KBM-7 (cell line): ENCODE measurements at regions not wholly inside any gene's neighbourhood (a gene's known extent, or its start where the extent isn't known, plus 50 kb on each side); places are given as distances from the start of the nearest gene placed in this dataset.
A peak's percentile ranks its signal among the peaks of the same experiment; 100 is the strongest.
"Not testable (repeated sequence)": the region's sequence is repeated elsewhere in the genome, so short reads cannot be mapped to it uniquely, and the experiment has no call there.

ENCODE experiments used
- DNase-seq: peaks from one replicate; pipeline ENCODE4 v3.0.0-alpha.2; 2015
- in situ Hi-C: fragments of 300-500 bp; cut with MboI; formaldehyde crosslinking; loops from 2 replicates; pipeline ENCODE4 v1.14.3; 2020; ENCODE audit warnings: low sequenced_read_pairs, low pct_unique_long_range_greater_than_20kb, mixed read lengths

DNA sequence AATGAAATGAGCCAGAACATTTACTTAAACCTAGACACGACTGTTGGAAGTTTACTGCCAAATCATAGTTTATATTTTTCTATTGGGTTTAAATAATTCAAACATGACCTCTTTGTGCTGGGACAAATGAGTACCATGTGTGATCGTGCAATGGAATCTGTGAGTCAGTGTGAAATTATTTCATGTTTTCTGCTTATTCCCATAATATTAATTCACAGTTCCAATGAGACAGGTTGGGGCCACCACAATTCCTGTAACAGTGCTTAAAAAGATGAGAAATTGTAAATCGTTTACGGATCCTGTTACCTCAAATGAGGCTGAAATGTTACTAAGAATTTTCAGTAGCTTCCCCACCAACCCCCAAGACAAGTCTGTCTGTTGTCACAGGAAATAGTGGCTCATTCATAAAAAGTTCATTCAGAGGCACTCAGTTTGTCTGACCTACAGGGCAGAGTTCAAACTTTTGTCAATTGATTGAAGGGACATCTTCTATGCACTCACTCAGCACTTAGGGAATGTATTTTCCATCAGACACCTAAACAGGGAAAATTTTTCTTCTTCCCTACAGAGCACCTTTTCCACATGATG is 563.9 kb upstream of the ADAMTS16 start:
- DNase-seq: no peak
- in situ Hi-C loops: no loop called here

DNA sequence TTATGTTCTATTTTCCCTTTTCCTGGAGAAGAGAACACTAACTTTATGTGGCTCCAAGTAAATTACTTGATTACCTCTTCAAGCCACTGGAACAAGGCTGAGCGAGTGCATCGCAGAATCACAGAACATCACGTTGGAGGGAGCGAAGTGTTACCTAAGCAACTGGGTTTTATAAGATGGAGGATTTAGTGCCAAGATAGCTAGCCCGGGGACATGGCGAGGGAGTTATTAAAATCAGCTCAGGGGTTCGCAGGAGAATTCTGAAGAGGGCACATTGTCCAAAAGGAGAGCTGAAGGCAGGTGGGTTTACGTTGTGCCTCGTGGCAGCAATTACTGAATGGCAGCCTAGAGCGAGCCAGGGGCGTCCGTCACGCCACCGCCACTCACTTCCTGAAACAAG is 563.2 kb upstream of the ADAMTS16 start:
- in situ Hi-C loops: no loop called here
- no peak for DNase-seq

DNA sequence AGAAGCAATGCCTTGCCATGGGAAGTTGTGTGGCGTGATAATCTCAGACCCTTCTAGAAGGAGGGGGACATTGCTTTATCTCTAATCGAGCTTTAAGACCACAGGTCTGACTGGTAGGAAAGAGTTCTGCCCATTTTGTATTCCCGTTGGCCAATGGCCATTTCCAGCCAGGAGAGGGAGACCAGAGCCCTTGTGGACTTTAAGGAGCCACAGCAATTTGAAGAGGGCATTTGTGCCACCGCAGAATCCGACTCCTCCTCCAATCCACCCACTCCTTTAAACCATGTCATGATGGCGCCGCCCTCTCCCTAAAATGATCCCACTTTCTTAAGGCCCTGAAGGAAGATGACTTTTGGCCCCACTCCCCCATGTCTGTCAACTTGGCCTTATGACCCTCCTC is 560.5 kb upstream of the ADAMTS16 start:
- in situ Hi-C loops: no loop called here
- no peak for DNase-seq

DNA sequence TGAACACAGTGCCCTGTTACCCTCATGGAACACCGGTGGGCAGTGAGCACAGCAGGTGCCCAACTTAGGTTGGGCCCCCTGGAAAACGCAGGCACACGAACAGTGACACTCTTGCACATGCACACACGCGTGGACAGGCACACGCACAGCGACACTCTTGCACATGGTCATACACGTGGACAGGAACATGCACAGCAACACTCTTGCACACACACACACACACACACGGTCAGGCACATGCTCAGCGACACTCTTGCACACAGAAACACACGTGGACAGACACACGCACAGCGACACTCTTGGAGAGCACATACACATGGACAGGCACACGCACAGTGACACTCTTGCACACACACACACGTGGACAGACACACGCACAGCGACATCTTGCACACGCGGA is 559.4 kb upstream of the ADAMTS16 start:
- in situ Hi-C loops: no loop called here
- no peak for DNase-seq

DNA sequence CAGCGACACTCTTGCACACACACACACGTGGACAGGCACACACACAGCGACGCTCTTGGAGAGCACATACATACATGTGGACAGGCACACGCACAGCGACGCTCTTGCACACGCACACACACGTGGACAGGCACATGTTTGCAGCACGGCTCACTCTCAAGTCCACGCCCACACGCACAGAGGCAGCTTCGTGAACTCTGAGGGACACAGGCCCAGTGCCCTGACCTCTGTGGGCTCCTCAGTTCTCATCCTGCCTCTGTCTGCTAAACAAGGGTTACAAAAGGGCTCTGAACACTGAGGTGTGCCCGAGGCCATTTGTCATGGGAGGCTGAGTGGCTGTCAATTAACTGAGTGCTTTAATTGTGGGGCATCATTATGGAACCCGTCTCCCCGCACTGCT is 558.8 kb upstream of the ADAMTS16 start:
- no peak for DNase-seq
- in situ Hi-C loops: no loop called here

DNA sequence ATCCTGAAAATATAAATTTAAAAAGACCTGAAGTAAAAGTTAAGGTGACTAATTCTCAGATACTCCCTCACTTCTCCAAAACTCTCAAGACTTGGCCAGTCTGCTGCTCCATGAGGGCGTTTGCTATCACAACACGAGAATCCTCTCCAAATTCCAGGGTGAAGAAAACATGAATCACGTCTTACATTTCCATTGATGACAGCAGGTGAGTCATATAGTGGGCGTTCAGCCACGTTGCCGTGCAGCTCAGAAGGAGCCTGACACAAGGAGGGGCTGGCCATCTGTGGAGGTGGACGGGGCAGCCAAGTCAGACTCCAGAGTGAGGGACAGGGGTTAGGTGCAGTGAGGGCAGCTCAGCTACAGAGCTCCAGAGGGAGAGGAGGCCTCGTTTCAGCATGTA is 555.1 kb upstream of the ADAMTS16 start:
- no peak for DNase-seq
- in situ Hi-C loops: no loop called here

DNA sequence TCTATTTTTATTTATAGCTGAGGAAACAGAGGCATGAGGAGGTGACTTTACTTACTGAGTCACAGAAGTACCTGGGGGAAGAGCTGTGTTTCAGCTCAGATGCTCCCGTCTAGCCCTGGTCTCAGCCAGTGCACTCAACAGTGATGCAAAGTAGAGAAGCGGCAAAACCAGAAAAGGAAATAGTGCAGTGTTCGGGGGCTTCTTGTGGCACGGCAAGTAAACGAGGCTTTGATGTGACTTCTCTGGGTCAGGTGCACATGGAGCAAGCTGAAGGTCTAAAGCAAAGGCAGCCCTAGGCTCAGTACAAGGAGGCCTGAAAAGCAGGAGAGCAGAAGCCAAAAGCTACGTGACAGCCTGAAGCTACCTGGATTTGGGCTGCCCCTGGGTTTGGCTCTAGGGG is 526.7 kb upstream of the ADAMTS16 start:
- DNase-seq: no peak
- in situ Hi-C loops: no loop called here

DNA sequence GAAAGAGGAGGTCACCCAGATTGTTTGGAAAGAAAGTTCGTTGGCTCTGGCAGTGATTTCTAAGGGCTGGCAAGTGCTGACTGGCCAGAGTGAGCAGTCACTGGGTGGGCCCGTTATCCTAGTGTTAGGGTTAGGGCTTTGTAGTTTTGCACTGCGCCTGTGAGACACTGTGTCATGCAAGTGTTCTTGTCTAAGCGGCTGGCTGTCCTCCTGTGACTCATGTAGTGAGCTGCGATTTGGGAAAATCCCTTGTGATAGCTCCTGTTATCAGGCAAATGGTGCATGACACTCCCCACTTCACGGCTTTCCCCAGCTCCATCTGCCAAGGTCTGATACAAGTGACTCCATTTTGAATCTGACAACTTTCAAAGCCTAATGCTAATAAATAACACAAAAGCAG is 526.0 kb upstream of the ADAMTS16 start:
- DNase-seq: no peak
- in situ Hi-C loops: no loop called here

DNA sequence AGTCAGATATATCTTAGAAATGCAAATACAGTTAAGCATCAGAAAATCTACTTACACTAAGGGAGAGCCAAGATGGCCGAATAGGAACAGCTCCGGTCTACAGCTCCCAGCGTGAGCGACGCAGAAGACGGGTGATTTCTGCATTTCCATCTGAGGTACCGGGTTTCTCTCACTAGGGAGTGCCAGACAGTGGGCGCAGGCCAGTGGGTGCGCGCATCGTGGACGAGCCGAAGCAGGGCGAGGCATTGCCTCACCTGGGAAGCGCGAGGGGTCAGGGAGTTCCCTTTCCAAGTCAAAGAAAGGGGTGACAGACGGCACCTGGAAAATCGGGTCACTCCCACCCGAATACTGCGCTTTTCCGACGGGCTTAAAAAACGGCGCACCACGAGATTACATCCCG is 524.8 kb upstream of the ADAMTS16 start:
- DNase-seq, in situ Hi-C loops: not testable (repeated sequence)

DNA sequence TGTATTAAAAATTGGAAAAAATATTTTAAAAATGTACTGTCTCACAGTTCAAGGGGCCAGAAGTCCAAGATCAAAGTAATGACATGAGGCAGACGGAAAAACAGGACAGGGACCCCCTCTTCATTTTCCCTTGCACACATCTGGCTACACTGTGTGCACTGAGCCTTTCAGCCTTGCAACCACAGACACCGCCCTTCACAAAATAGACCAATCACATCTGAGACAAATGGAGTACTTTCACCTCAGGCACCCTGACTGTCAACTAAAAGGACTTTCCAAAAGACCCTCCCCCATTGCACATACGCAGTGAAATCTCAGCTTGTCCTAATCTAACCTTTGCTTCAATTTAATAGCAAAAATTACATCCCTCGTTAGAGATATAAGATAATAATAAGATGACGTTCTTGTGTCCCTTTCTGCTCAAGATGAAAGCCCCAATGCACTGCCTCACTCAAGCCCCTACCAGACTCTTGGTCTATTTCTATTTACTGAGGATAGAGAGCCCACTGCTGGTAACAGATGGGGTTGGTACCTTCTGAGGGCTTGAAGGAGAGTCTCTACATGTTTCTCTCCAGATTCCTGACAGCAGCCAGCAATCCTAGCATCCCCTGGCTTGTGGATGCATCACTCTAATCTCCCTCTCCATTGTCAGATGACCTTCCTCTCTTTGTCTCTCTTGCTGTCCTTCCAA is 514.8 kb upstream of the ADAMTS16 start:
- in situ Hi-C loops: no loop called here
- DNase-seq: no peak

DNA sequence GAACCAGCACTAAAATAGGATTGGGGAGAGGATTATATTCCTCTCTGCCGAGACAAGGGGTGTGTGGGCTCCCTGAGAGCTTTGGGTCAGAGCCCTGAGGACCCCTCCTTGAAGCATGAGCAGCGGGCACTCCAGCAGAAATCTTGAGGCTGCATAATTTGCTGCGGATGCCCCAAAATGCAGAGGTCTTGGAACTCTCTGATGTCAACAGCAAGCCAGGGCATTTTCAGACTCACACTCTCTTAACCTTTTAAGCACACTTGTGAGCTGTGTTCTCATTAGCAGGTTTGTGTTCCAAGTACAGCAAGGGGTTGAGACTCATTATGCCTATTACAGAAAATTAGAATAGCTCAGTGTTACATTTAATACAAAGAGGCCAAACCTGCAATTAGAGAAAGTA is 513.0 kb upstream of the ADAMTS16 start:
- no peak for DNase-seq
- in situ Hi-C loops: no loop called here

DNA sequence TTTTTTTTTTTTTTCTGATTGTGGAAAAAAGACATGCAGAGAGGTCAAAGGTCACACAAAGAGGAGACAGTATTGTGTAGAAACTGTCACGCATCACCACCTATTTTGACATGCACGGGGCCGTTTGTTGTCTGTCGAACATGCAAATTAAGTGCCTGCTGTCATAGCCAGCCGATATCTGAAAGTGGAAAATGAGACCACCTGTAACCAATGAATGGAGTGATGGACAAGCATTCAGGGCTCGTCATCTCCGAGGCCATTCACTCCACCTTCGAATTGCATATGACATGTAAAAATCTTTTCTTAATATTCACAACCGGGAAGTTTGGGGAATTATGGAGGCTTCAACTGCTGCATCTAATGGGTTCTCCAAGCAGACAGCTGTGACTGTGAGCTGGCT is 512.2 kb upstream of the ADAMTS16 start:
- in situ Hi-C loops: no loop called here
- no peak for DNase-seq

DNA sequence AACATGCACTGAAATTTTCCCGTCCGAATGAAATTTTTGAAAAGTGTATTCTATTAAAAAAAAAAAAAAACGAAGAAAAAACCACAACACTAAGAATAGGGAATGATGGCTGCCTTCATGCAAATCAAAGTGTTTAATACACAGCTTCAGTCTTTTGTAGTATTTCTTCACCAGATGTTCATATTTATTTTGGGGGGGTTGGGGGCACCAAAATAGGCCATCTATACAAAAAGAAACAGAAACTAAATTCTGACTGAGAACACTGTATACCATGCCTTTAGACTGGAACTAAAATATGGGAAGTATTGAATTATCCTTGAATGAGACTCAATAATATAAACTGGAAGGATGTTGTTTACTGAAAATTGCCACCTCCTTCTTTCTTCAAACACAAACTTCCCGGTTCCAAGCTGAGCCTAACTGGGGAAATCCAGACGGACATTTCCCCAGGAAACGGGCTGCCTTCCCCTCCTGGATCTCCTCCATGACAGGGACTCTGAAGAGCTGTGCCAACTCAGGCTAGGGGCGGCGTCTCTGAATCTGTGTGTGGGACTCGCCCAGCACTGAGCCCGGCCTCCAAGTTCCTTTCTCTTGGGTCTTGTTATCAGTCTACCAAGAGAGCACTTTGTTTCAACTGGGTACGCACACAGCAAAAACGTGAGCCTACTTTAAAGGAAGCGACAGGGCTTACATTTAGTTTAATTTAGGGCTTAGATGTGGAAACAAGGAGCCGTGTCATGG is 511.3 kb upstream of the ADAMTS16 start:
- no peak for DNase-seq
- in situ Hi-C loops: no loop called here

DNA sequence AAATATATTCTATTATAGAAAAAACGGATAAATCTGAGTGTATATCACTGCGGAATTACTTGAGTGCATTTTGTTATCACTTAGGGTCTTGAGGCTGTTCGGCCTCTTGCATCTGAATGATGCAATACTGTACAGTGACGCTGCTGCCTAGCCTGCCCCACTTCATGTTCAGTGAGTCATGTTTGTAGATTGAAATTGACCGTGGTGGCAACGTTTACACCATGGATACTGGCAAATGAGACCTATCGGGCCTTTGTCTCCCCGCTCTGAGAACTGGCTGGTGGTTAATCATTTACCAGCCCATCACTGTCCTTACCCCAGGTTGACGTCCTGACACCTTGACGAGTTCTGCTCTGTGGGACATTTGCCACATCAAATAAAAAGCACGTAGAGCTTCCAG is 510.1 kb upstream of the ADAMTS16 start:
- in situ Hi-C loops: no loop called here
- DNase-seq: no peak

DNA sequence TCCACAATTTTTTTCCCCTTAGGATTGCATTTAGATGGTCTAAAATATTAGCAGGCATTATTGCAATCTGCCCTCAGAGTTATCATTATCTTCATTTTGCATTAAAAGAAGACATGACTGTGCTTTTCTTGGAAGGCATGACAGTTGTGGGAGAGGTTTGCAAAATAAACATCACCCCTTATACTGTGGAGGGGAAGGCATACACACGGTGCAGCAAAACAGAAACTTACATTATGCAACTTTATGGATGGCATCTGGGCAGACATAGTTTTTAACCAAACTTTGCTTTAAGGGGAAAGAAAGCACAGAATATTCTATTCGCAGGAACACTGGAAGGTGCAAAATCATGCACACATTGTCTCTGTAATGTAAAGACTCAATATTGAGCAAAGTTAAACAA is 505.8 kb upstream of the ADAMTS16 start:
- in situ Hi-C loops: no loop called here
- no peak for DNase-seq

DNA sequence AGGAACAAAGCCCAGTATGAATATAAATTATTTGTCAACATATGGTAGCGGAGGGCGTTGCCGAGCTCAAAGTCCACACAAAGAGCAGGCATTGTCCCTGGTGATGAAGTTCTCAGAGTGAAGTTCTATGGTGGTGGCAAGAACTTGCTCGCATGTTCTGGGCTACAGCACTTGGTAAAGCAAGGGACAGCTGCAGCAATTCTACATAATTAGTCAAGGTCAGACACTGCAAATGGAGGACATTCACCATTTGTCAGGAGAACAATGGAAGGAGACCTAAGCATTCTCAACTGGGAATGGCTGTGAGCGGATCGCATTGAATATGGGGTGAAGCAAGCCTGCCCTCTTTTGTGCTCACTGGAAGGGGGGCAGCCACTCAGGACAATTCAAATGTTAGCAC is 503.8 kb upstream of the ADAMTS16 start:
- DNase-seq: no peak
- in situ Hi-C loops: no loop called here

DNA sequence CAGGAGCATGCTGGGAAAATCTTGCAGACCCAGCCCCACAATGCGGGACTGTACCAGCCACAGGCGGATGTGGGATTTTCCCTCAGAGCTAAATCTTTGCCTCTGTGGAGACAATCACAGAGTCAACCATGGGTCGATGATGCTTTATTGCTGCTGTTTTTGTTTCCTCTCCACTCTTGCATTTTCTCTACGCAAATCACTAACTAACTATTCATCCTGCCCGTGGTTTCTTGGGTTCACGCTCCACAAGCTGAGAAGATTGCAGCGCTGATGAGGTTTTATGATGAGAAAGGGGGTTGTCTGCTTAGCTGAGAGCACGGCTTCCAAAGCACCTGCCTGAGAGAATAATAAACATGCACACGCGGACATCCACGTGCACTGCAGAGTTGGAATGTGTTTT is 500.2 kb upstream of the ADAMTS16 start:
- no peak for DNase-seq
- in situ Hi-C loops: no loop called here

DNA sequence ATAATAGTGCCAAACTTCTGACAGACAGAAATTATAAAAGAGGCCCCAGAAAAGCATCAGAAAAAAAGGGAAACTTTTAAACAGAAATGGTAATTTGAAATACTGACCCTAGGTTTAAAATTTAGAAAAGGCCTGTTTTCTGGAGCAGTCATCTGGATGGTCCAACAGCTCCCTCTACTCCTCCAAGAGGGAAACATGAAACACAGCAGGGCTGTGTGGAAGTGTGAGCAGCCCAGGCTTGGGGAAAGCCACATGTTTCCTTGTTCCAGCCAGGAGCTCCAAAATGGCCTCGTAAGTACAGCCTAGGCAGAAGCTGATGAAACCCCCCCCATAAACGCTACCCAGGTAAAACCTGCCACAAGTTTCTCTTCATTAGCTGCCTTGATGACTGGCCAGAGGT is 499.3 kb upstream of the ADAMTS16 start:
- in situ Hi-C loops: no loop called here
- peak; percentile 1 for DNase-seq

DNA sequence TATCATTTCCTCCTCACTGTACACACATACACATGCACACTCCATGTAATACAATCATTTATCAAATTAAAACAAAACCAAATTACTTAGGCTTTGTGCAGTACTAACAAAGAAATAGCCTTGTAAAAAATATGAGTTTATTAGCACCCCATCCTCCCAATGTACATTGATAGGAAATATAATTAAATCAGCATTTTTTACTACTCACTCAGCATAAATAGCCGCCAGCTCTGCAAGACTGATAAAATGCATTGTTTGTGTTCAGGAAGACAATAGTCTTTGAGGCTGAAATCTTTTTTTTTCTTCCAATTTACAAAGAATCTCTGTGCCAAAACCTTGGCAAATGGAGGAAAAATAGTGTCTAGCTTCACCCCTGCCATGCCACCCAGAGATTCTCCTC is 497.6 kb upstream of the ADAMTS16 start:
- in situ Hi-C loops: no loop called here
- no peak for DNase-seq

DNA sequence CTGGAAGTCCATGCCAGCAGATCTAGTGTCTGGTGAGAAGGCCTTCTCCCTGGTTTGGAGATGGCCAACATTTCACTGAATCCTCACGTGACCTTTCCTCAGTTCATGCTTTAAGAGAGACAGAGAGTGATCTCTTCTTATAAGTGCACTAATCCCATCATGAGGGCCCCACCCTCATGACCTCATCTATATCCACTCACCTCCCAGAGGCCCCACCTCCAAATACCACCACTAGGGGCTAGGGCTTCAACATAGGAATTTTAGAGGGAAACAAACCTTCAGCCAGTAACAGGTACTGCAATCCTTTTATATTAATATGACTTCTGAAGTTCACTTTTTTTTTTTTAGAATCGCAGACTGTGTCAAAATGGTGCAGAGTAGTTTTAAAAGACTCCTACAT is 496.9 kb upstream of the ADAMTS16 start:
- in situ Hi-C loops: no loop called here
- DNase-seq: no peak

DNA sequence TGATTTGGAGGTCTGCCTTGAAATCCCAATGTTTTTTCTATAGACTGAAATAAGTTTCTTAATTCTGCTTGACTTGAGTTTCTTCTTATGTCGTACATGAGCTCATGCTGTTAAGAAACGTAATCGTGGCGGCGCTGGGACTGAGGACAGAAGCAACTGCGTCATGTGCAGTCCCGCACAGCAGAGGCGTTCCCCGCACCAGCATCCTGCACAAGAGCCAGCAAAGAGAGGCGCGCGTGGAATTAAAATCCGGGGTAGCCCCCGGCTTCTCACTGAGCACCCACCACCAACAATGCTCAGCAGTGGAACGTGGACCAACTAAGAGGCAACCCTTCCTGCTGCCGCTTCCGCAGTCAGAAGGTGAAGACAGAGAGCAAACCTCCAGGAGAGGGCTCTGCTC is 496.2 kb upstream of the ADAMTS16 start:
- DNase-seq: no peak
- in situ Hi-C loops: no loop called here
